Activated CD8-positive, alpha-beta memory T cell treated with anti-CD3 and anti-CD28 coated beads, Interleukin-2, amount 50 U/mL, for 4 hours (primary cell): ENCODE measurements at regions not wholly inside any gene's neighbourhood (a gene's known extent, or its start where the extent isn't known, plus 50 kb on each side); places are given as distances from the start of the nearest gene placed in this dataset.

Source experiments
- DNase-seq: peaks from one replicate; pipeline ENCODE4 v3.0.0-alpha.2; 2020

DNA sequence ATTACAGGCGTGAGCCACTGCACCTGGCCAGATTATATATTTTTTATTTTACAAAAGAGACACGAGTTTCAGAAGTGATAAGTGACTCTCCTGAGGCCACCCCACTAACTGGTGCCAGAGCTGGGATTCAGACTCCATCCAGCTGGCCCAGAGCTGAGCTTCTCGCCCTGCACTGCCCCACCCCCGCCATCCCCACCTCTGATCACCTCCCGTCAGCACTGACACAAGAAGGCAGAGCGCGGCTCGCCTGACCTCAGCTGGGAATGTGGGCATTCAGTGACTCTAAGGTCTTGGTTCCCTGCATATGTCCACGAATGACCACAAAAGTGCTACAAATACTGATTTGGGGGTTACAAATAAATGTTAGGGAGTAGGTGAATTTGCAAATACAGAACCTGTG, 56.1 kb upstream of the GALNT15 start:
- no peak for DNase-seq

DNA sequence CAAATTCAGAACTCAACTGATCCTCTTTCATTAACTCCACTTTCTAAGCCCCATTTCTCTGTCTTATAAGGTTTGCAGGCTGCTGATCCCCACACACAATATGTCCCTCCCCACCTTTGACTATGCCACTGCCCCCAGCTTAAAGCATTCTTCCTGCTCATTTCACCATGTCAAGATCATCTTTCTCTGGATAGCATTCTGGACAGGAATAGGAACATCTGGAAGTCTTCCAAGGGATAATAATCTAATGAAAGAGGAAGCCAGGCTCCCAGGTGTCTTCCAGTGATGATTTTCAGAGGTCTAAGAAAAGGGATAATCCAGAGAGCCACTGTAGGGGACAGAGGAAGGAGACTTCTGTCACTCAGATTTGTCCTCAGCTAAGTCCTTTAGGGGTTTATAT, 54.6 kb upstream of the GALNT15 start:
- no peak for DNase-seq

DNA sequence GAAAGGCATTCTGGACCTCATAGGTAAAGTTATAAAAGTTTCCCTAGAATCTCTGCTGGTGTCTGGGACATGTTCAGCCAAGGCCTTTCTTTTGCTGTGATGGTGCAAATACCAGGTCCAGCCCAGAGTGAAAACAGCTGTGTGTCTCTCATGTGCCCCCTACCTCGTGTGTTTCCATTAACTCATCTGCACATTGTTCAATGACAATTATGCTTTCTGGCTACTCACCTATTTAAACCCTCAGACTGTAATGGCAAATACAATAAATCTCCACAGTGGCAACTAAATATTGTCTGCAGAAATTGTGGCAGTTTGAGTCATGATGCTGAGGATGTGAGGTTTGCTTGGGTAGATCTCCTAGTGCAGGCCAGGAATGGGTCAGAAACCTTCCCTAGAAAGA, 53.1 kb upstream of the GALNT15 start:
- no peak for DNase-seq

DNA sequence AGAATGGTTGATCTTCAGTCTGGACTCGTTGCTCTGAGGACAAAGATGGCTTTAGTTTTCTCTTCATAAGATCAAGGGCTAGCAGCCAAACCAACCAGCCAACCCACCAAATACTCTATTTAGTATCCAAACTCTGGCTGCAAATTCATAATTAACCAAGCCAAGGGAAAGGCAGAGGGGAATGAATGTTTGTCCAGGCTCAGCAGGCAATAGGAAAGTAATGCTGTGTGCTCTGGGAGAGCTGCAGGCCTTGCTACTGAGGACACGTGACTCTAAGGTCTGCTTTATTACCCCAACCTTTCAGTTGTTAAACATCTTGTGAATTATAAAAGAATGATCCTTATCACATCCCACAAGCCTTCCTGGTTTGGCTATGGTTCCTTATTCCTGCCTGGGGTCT, 52.3 kb upstream of the GALNT15 start:
- DNase-seq, result no peak

DNA sequence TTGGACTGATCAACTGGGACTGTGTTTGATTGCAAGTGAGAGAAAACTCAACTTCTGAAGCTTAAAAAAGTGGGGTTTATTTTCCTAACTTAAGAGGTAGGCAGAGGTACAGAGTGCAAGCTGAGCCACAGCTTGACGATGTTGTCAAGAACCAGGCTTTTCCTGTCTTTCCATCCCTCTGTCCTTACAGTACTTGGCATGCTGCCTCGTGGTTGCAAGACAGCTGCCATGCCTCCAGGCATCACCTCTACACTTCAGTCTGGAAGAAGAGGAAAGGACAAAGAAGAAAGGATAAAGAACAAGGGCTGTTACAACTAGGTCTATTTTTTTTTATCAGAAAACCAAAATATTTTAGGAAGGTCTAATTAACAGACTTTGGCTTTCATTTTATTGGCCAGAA, 51.8 kb upstream of the GALNT15 start:
- DNase-seq, result no peak

DNA sequence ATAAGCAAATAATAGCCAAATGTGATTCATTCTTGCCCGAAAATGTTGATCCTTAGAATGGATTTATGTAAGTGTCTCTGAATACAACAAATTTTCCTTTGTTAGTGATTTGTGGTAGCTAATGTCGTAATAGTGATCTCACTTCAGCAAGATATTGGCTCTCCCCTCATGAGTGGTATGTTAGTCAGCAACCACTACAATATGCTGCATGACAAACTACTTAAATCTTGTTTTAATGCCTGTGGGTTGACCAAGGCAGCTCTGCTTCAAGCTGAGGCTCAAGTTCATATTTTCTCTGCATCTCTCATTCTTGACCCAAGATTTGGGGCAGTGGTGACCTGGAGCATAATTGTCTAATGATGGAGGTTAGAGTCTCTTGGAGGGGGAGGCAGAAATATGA, 49.8 kb upstream of the GALNT15 start:
- no peak for DNase-seq
